ENCODE measurements at regions not wholly inside any gene's neighbourhood (a gene's known extent, or its start where the extent isn't known, plus 50 kb on each side); places are given as distances from the start of the nearest gene placed in this dataset.

DNA sequence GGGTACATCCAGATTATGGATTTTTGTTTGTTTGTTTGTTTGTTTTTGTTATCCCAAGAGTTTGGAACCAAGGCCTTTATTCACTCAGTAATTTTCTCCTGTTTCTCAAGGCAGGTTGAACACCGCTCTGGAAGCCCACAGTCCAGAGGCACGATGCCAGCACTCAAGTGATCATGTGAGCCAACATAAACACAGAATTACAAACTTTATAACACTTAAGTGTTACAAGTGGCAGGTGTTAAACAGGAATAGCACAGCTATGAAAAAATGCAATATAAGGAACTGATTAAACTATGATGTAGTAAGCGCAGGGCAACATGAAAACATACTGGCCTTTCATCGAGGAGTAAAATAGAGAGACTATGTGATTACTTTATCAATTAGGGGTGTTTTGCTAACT lies 1885.8 kb upstream of the SEL1L start:
- Mint-ChIP-seq H3K36me3 (ENCODE audit: insufficient read depth, unreplicated experiment) (no peaks in the 10 kb centered on the region), H3K27ac (ENCODE audit: unreplicated experiment) (no peak overlapping the region), H3K27me3 (ENCODE audit: insufficient read depth, unreplicated experiment) (no peaks in the 10 kb centered on the region), H3K4me3 (ENCODE audit: unreplicated experiment) (no peak overlapping the region), H3K9me3 (ENCODE audit: unreplicated experiment) (no peaks in the 10 kb centered on the region), H3K4me1 (ENCODE audit: low read depth, unreplicated experiment) (no peaks in the 10 kb centered on the region)
- Histone ChIP-seq H3K4me1 (no peaks in the 10 kb centered on the region), H3K27me3 (replicated peaks; ENCODE audit: control insufficient read depth, insufficient read depth, low read length) (no peaks in the 10 kb centered on the region), H3K9me3 (no peaks in the 10 kb centered on the region), H3K4me3 (ENCODE audit: low read depth, low read length) (no peak overlapping the region), H3K36me3 (ENCODE audit: control insufficient read depth, insufficient read depth, low read length) (no peaks in the 10 kb centered on the region)
- ChIA-PET CTCF (no interaction called here), POLR2A (no interaction called here)
- no peak for DNase-seq
- intact Hi-C loops (cut with micrococcal nuclease; ENCODE audit: unreplicated experiment), result no loop called here
- no TSS peak for BruUV-seq (replicated peaks)
- TF ChIP-seq CTCF (IDR thresholded peaks at IDR 0.05; ENCODE audit: insufficient read depth in 1 of 2, low read depth in 1 of 2, low read length in 1 of 2, severe bottlenecking in 1 of 2, unreplicated experiment in 1 of 2), result no peak

- H3K27me3 ChIP-seq (replicated peaks; ENCODE audit: control insufficient read depth, insufficient read depth, low read length), result no peaks in the 10 kb centered on the region
- BruUV-seq (replicated peaks), result no TSS peak
- H3K4me3 Mint-ChIP-seq (ENCODE audit: unreplicated experiment), result no peak overlapping the region
- ChIA-PET CTCF (no interaction called here), POLR2A (no interaction called here)
- no peak for DNase-seq
- H3K27me3 Mint-ChIP-seq (ENCODE audit: insufficient read depth, unreplicated experiment), result peaks cover 2% of the 10 kb centered on the region
- no peak overlapping the region for H3K4me3 ChIP-seq (ENCODE audit: low read depth, low read length)
- no peaks in the 10 kb centered on the region for H3K9me3 ChIP-seq
- H3K4me1 Mint-ChIP-seq (ENCODE audit: low read depth, unreplicated experiment), result no peaks in the 10 kb centered on the region
- no peaks in the 10 kb centered on the region for H3K9me3 Mint-ChIP-seq (ENCODE audit: unreplicated experiment)
- H3K36me3 Mint-ChIP-seq (ENCODE audit: insufficient read depth, unreplicated experiment), result no peaks in the 10 kb centered on the region
- no peaks in the 10 kb centered on the region for H3K4me1 ChIP-seq
- TF ChIP-seq CTCF (IDR thresholded peaks at IDR 0.05; ENCODE audit: insufficient read depth in 1 of 2, low read depth in 1 of 2, low read length in 1 of 2, severe bottlenecking in 1 of 2, unreplicated experiment in 1 of 2), result no peak
- no peak overlapping the region for H3K27ac Mint-ChIP-seq (ENCODE audit: unreplicated experiment)
- intact Hi-C loops (cut with micrococcal nuclease; ENCODE audit: unreplicated experiment), result no loop called here
- no peaks in the 10 kb centered on the region for H3K36me3 ChIP-seq (ENCODE audit: control insufficient read depth, insufficient read depth, low read length)
These were observed 1888.1 kb upstream of the SEL1L start for GRCh38 chr14:83421711-83422110.

- no TSS peak for BruUV-seq (replicated peaks)
- POLR2A ChIA-PET, result no interaction called here
- H3K9me3 ChIP-seq, result no peaks in the 10 kb centered on the region
These were observed 1891.5 kb upstream of the SEL1L start for GRCh38 chr14:83425138-83425537.

More at GRCh38 chr14:83425138-83425537, 1891.5 kb upstream of the SEL1L start:
- Histone ChIP-seq H3K4me3 (ENCODE audit: low read depth, low read length) (no peak overlapping the region), H3K36me3 (ENCODE audit: control insufficient read depth, insufficient read depth, low read length) (no peaks in the 10 kb centered on the region), H3K27me3 (replicated peaks; ENCODE audit: control insufficient read depth, insufficient read depth, low read length) (no peaks in the 10 kb centered on the region), H3K4me1 (no peaks in the 10 kb centered on the region)
- no peak for DNase-seq
- TF ChIP-seq CTCF (IDR thresholded peaks at IDR 0.05; ENCODE audit: insufficient read depth in 1 of 2, low read depth in 1 of 2, low read length in 1 of 2, severe bottlenecking in 1 of 2, unreplicated experiment in 1 of 2), result no peak
- CTCF ChIA-PET, result no interaction called here
- intact Hi-C loops (cut with micrococcal nuclease; ENCODE audit: unreplicated experiment), result no loop called here
- Mint-ChIP-seq H3K36me3 (ENCODE audit: insufficient read depth, unreplicated experiment) (no peaks in the 10 kb centered on the region), H3K27ac (ENCODE audit: unreplicated experiment) (no peak overlapping the region), H3K4me3 (ENCODE audit: unreplicated experiment) (no peak overlapping the region), H3K27me3 (ENCODE audit: insufficient read depth, unreplicated experiment) (peaks cover 5% of the 10 kb centered on the region), H3K9me3 (ENCODE audit: unreplicated experiment) (no peaks in the 10 kb centered on the region), H3K4me1 (ENCODE audit: low read depth, unreplicated experiment) (no peaks in the 10 kb centered on the region)

All from Caco-2 (cell line).